H1 (cell line): ENCODE measurements at regions not wholly inside any gene's neighbourhood (a gene's known extent, or its start where the extent isn't known, plus 50 kb on each side); places are given as distances from the start of the nearest gene placed in this dataset.

Experiments used
- CTCF ChIA-PET: fragments of 300-600 bp; sonication (Branson Sonifier 250); formaldehyde crosslinking; loops from one replicate; lab custom pipeline; 2021; ENCODE audit not compliant: partially characterized antibody; lab: Charles Lee
- POLR2A ChIA-PET: fragments of 300-600 bp; sonication (Branson Sonifier 250); formaldehyde crosslinking; loops from one replicate; lab custom pipeline; 2021; ENCODE audit warnings: inconsistent platforms; ENCODE audit not compliant: partially characterized antibody; lab: Charles Lee
- DNase-seq, 2 experiments: peaks; one replicate each; pipeline versions ENCODE4 v3.0.0 to v3.0.0-alpha.2; 2010 to 2022; ENCODE audit warnings: low spot score in 2 of 2, low read depth in 1 of 2, mixed read lengths in 1 of 2
- FAIRE-seq: peaks from 2 replicates; lab custom pipeline; 2011; peaks lifted over from hg19 to GRCh38; lab: Jason Lieb, UNC
- H2AFZ ChIP-seq: 2 replicates; pipeline ENCODE4 v1.8.1; 2012; ENCODE audit warnings: low read length, inconsistent platforms
- H2AK5ac ChIP-seq: 2 replicates; pipeline ENCODE4 v1.6.1; 2013; ENCODE audit warnings: low read depth, low read length
- H2BK120ac ChIP-seq: replicated peaks from 2 replicates; pipeline ENCODE3; 2013; ENCODE audit warnings: low read depth, low read length, inconsistent platforms
- H2BK12ac ChIP-seq: 2 replicates; pipeline ENCODE4 v1.6.1; 2013; ENCODE audit warnings: low read depth, low read length
- H2BK15ac ChIP-seq: 2 replicates; pipeline ENCODE4 v1.6.1; 2013; ENCODE audit warnings: low read length
- H2BK20ac ChIP-seq: 2 replicates; pipeline ENCODE4 v1.6.1; 2013; ENCODE audit warnings: low read length
- H2BK5ac ChIP-seq: 2 replicates; pipeline ENCODE4 v1.6.1; 2013; ENCODE audit warnings: low read depth, low read length
- H3K14ac ChIP-seq: 2 replicates; pipeline ENCODE4 v1.6.1; 2013; ENCODE audit warnings: inconsistent platforms; ENCODE audit not compliant: insufficient read length
- H3K18ac ChIP-seq: 2 replicates; pipeline ENCODE4 v1.6.1; 2013; ENCODE audit warnings: low read length; ENCODE audit errors: extremely low read depth
- H3K23ac ChIP-seq: 2 replicates; pipeline ENCODE4 v1.6.1; 2013; ENCODE audit warnings: inconsistent platforms; ENCODE audit not compliant: insufficient read length
- H3K23me2 ChIP-seq: 2 replicates; pipeline ENCODE4 v1.6.1; 2013; ENCODE audit warnings: low read depth, low read length
- H3K27ac ChIP-seq: 2 replicates; pipeline ENCODE4 v1.6.1; 2011; ENCODE audit warnings: low read depth, low read length, inconsistent platforms
- H3K27me3 ChIP-seq, 4 experiments: replicated peaks in 1 of 4; 1 replicate in 1 of 4; 2 replicates in 3 of 4; pipeline versions ENCODE4 v1.6.1 to v1.8.1; 2011 to 2013; ENCODE audit warnings: low read length in 3 of 4, mild to moderate bottlenecking in 3 of 4, inconsistent platforms in 2 of 4, mixed read lengths in 2 of 4, moderate library complexity in 1 of 4; ENCODE audit not compliant: control insufficient read depth in 3 of 4, insufficient read depth in 3 of 4; ENCODE audit errors: extremely low read depth in 1 of 4
- H3K36me3 ChIP-seq, 4 experiments: 2 replicates each; pipeline versions ENCODE4 v1.6.1 to v1.8.1; 2011 to 2013; ENCODE audit warnings: mild to moderate bottlenecking in 4 of 4, low read length in 3 of 4, moderate library complexity in 2 of 4, control low read depth in 1 of 4, inconsistent platforms in 1 of 4; ENCODE audit not compliant: insufficient read depth in 4 of 4, control insufficient read depth in 2 of 4
- H3K4ac ChIP-seq: replicated peaks from 2 replicates; pipeline ENCODE3; 2013; ENCODE audit warnings: low read length, low read depth, mixed read lengths, inconsistent platforms; ENCODE audit not compliant: insufficient read length
- H3K4me1 ChIP-seq, 4 experiments: replicated peaks in 1 of 4; 1 replicate in 1 of 4; 2 replicates in 3 of 4; pipeline versions ENCODE4 v1.6.1 to v1.8.1; 2011 to 2013; ENCODE audit warnings: low read length in 3 of 4, inconsistent platforms in 2 of 4, mixed read lengths in 1 of 4; ENCODE audit not compliant: insufficient read depth in 4 of 4, control insufficient read depth in 3 of 4
- H3K4me2 ChIP-seq, 2 experiments: 2 replicates each; pipeline versions ENCODE4 v1.6.1 to v1.8.1; 2011 to 2013; ENCODE audit warnings: low read depth in 2 of 2, low read length in 2 of 2, control low read depth in 1 of 2, inconsistent platforms in 1 of 2, mild to moderate bottlenecking in 1 of 2; ENCODE audit not compliant: insufficient read depth in 1 of 2
- H3K4me3 ChIP-seq, 4 experiments: fragments of 200-600, 300-600 bp in 1 of 4; sonication (generic), shearing (Covaris generic), sonication (Bioruptor Twin) in 1 of 4; 2 replicates each; pipeline versions ENCODE4 v1.5.1 to v1.8.1; 2011 to 2016; ENCODE audit warnings: low read length in 4 of 4, low read depth in 3 of 4, control low read depth in 2 of 4, inconsistent platforms in 2 of 4, mild to moderate bottlenecking in 2 of 4, mixed read lengths in 1 of 4, moderate library complexity in 1 of 4; ENCODE audit not compliant: insufficient read depth in 2 of 4; ENCODE audit errors: extremely low read depth in 1 of 4
- H3K56ac ChIP-seq: replicated peaks from 2 replicates; pipeline ENCODE3; 2013; ENCODE audit warnings: low read depth, mild to moderate bottlenecking, mixed read lengths, low read length, inconsistent platforms; ENCODE audit not compliant: insufficient read length
- H3K79me1 ChIP-seq: 2 replicates; pipeline ENCODE4 v1.6.1; 2013; ENCODE audit warnings: low read depth, low read length, control low read depth
- H3K79me2 ChIP-seq, 2 experiments: 2 replicates each; pipeline versions ENCODE4 v1.6.1 to v1.8.1; 2012 to 2013; ENCODE audit warnings: low read length in 2 of 2, mild to moderate bottlenecking in 2 of 2, inconsistent platforms in 1 of 2; ENCODE audit not compliant: insufficient read depth in 2 of 2, control insufficient read depth in 1 of 2
- H3K9ac ChIP-seq, 4 experiments: replicated peaks in 1 of 4; 1 replicate in 1 of 4; 2 replicates in 3 of 4; pipeline versions ENCODE4 v1.6.1 to v1.8.1; 2011 to 2013; ENCODE audit warnings: low read depth in 3 of 4, low read length in 3 of 4, control low read depth in 2 of 4, mild to moderate bottlenecking in 2 of 4, moderate library complexity in 2 of 4, inconsistent platforms in 1 of 4; ENCODE audit errors: extremely low read depth in 1 of 4
- H3K9me3 ChIP-seq, 2 experiments: 2 replicates each; pipeline versions ENCODE4 v1.6.1 to v1.8.1; 2012 to 2013; ENCODE audit warnings: mild to moderate bottlenecking in 2 of 2, moderate library complexity in 2 of 2, control low read depth in 1 of 2, inconsistent platforms in 1 of 2, low read depth in 1 of 2, low read length in 1 of 2, mixed read lengths in 1 of 2; ENCODE audit not compliant: insufficient read depth in 2 of 2
- H4K20me1 ChIP-seq, 2 experiments: replicated peaks in 1 of 2; 2 replicates each; pipeline versions ENCODE3 to v1.8.1; 2011 to 2013; ENCODE audit warnings: inconsistent platforms in 2 of 2, low read length in 2 of 2, mild to moderate bottlenecking in 1 of 2; ENCODE audit not compliant: insufficient read depth in 2 of 2, control insufficient read depth in 1 of 2
- H4K5ac ChIP-seq: 2 replicates; pipeline ENCODE4 v1.6.1; 2013; ENCODE audit warnings: low read length, low read depth, mixed read lengths, inconsistent platforms; ENCODE audit not compliant: insufficient read length
- H4K8ac ChIP-seq: 2 replicates; pipeline ENCODE4 v1.8.0; 2013; ENCODE audit warnings: mild to moderate bottlenecking, moderate library complexity, low read length, inconsistent platforms; ENCODE audit not compliant: insufficient read depth; ENCODE audit errors: extremely low read depth
- H4K91ac ChIP-seq: replicated peaks from 2 replicates; pipeline ENCODE3; 2013; ENCODE audit warnings: low read length, mixed read lengths, inconsistent platforms; ENCODE audit not compliant: insufficient read length
- BCL11A ChIP-seq, 2 experiments: IDR thresholded peaks; one replicate each; pipeline ENCODE4 v1.6.1; 2011; ENCODE audit warnings: low read depth in 2 of 2, low read length in 2 of 2, mild to moderate bottlenecking in 2 of 2
- PHF8 ChIP-seq: fragments of 200-600 bp; sonication (generic); conservative IDR thresholded peaks from 2 replicates; pipeline ENCODE4 v1.7.1; 2012; ENCODE audit warnings: low read depth, mild to moderate bottlenecking, inconsistent platforms, low read length, moderate library complexity

- TF ChIP-seq PHF8 (no peak), BCL11A (IDR thresholded peaks at IDR 0.05; ENCODE audit: low read depth in 2 of 2, low read length in 2 of 2) (no peak)
- no peak overlapping the region for H3K4me2 ChIP-seq
- H3K23me2 ChIP-seq = no peaks in the 10 kb centered on the region
- no peak overlapping the region for H2BK15ac ChIP-seq
- no peak overlapping the region for H2BK20ac ChIP-seq
- no peak overlapping the region for H2AK5ac ChIP-seq
- no peak overlapping the region; the same call in 1 of the 2 replicates for H2BK12ac ChIP-seq
- H3K4me3 ChIP-seq = no peak overlapping the region
- H4K91ac ChIP-seq = no peak overlapping the region
- H3K23ac ChIP-seq = no peak overlapping the region
- H4K5ac ChIP-seq = no peak overlapping the region
- no peak overlapping the region for H2AFZ ChIP-seq
- H3K18ac ChIP-seq = no peak overlapping the region
- no peak overlapping the region for H4K8ac ChIP-seq
- H3K14ac ChIP-seq = no peak overlapping the region
- no peaks in the 10 kb centered on the region; a peak in 1 of 7 replicates for H3K4me1 ChIP-seq
- H3K27ac ChIP-seq = no peak overlapping the region
- no peaks in the 10 kb centered on the region for H4K20me1 ChIP-seq
- H2BK5ac ChIP-seq = no peak overlapping the region
- no peak overlapping the region for H2BK120ac ChIP-seq
- H3K79me1 ChIP-seq = no peaks in the 10 kb centered on the region
- DNase-seq (no peak), FAIRE-seq (no peak)
- CTCF ChIA-PET = interaction anchor here (1.0 kb wide), 1 partner anchor 39 kb away, joined by 3 read pairs; no protein-coding TSS in a partner anchor
- no peaks in the 10 kb centered on the region for H3K36me3 ChIP-seq
- H3K4ac ChIP-seq = no peak overlapping the region
- no peaks in the 10 kb centered on the region for H3K27me3 ChIP-seq
- H3K79me2 ChIP-seq = no peaks in the 10 kb centered on the region
- POLR2A ChIA-PET = no interaction called here
- H3K9me3 ChIP-seq = no peaks in the 10 kb centered on the region
- H3K9ac ChIP-seq = no peak overlapping the region
- H3K56ac ChIP-seq = no peak overlapping the region
Measured at GRCh38 chr1:230544758-230545157, 97.5 kb upstream of the COG2 start.
